ENCODE measurements at regions not wholly inside any gene's neighbourhood (a gene's known extent, or its start where the extent isn't known, plus 50 kb on each side); places are given as distances from the start of the nearest gene placed in this dataset.

GRCh38 chr10:55497893-55498499, 697.0 kb upstream of the PCDH15 start:
- no peak for DNase-seq
- Histone ChIP-seq H3K27ac (ENCODE audit: low read depth in 2 of 2, low read length in 2 of 2) (no peak overlapping the region), H3K36me3 (ENCODE audit: control insufficient read depth in 2 of 3, insufficient read depth in 3 of 3, low read length in 3 of 3) (no peaks in the 10 kb centered on the region), H3K27me3 (ENCODE audit: control insufficient read depth, insufficient read depth, low read length) (no peaks in the 10 kb centered on the region), H3K9ac (ENCODE audit: low read length in 3 of 3) (no peak overlapping the region), H3K9me3 (ENCODE audit: control insufficient read depth in 2 of 3, insufficient read depth in 1 of 3, low read length in 3 of 3) (no peaks in the 10 kb centered on the region), H3K4me1 (ENCODE audit: control insufficient read depth in 2 of 3, insufficient read depth in 2 of 3, low read depth in 1 of 3, low read length in 3 of 3) (no peaks in the 10 kb centered on the region), H3K4me3 (ENCODE audit: low read length in 3 of 3) (no peak overlapping the region)
- intact Hi-C loops (cut with DNase I), result no loop called here
- TF ChIP-seq, protein P1, sequence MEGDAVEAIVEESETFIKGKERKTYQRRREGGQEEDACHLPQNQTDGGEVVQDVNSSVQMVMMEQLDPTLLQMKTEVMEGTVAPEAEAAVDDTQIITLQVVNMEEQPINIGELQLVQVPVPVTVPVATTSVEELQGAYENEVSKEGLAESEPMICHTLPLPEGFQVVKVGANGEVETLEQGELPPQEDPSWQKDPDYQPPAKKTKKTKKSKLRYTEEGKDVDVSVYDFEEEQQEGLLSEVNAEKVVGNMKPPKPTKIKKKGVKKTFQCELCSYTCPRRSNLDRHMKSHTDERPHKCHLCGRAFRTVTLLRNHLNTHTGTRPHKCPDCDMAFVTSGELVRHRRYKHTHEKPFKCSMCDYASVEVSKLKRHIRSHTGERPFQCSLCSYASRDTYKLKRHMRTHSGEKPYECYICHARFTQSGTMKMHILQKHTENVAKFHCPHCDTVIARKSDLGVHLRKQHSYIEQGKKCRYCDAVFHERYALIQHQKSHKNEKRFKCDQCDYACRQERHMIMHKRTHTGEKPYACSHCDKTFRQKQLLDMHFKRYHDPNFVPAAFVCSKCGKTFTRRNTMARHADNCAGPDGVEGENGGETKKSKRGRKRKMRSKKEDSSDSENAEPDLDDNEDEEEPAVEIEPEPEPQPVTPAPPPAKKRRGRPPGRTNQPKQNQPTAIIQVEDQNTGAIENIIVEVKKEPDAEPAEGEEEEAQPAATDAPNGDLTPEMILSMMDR (IDR thresholded peaks at IDR 0.05; ENCODE audit: borderline replicate concordance, extremely low read depth, insufficient read depth), result no peak
- no peak for FAIRE-seq

- TF ChIP-seq, protein P1 (IDR thresholded peaks at IDR 0.05; ENCODE audit: borderline replicate concordance, extremely low read depth, insufficient read depth), result no peak
- no peaks in the 10 kb centered on the region for H3K9me3 ChIP-seq (ENCODE audit: control insufficient read depth in 2 of 3, insufficient read depth in 1 of 3, low read length in 3 of 3)
- DNase-seq, result no peak
- H3K9ac ChIP-seq (ENCODE audit: low read length in 3 of 3), result no peak overlapping the region
- H3K4me3 ChIP-seq (ENCODE audit: low read length in 3 of 3), result no peak overlapping the region
- no peaks in the 10 kb centered on the region for H3K4me1 ChIP-seq (ENCODE audit: control insufficient read depth in 2 of 3, insufficient read depth in 2 of 3, low read depth in 1 of 3, low read length in 3 of 3)
- intact Hi-C loops (cut with DNase I), result no loop called here
- FAIRE-seq, result no peak
- H3K27ac ChIP-seq (ENCODE audit: low read depth in 2 of 2, low read length in 2 of 2), result no peak overlapping the region
- no peaks in the 10 kb centered on the region for H3K36me3 ChIP-seq (ENCODE audit: control insufficient read depth in 2 of 3, insufficient read depth in 3 of 3, low read length in 3 of 3)
- no peaks in the 10 kb centered on the region for H3K27me3 ChIP-seq (ENCODE audit: control insufficient read depth, insufficient read depth, low read length)
Observed at GRCh38 chr10:55495555-55495954, 694.5 kb upstream of the PCDH15 start.

GRCh38 chr10:55491712-55492111, 690.7 kb upstream of the PCDH15 start:
- no peak for FAIRE-seq
- no peak for DNase-seq
- Histone ChIP-seq H3K9me3 (ENCODE audit: control insufficient read depth in 2 of 3, insufficient read depth in 1 of 3, low read length in 3 of 3) (no peaks in the 10 kb centered on the region), H3K27ac (ENCODE audit: low read depth in 2 of 2, low read length in 2 of 2) (no peak overlapping the region), H3K4me1 (ENCODE audit: control insufficient read depth in 2 of 3, insufficient read depth in 2 of 3, low read depth in 1 of 3, low read length in 3 of 3) (no peaks in the 10 kb centered on the region), H3K4me3 (ENCODE audit: low read length in 3 of 3) (no peak overlapping the region), H3K9ac (ENCODE audit: low read length in 3 of 3) (no peak overlapping the region), H3K27me3 (ENCODE audit: control insufficient read depth, insufficient read depth, low read length) (no peaks in the 10 kb centered on the region), H3K36me3 (ENCODE audit: control insufficient read depth in 2 of 3, insufficient read depth in 3 of 3, low read length in 3 of 3) (no peaks in the 10 kb centered on the region)
- intact Hi-C loops (cut with DNase I), result no loop called here
- TF ChIP-seq, protein P1 (IDR thresholded peaks at IDR 0.05; ENCODE audit: borderline replicate concordance, extremely low read depth, insufficient read depth), result no peak

GRCh38 chr10:55485827-55486226, 684.8 kb upstream of the PCDH15 start:
- Histone ChIP-seq H3K4me1 (ENCODE audit: control insufficient read depth in 2 of 3, insufficient read depth in 2 of 3, low read depth in 1 of 3, low read length in 3 of 3) (no peaks in the 10 kb centered on the region), H3K36me3 (ENCODE audit: control insufficient read depth in 2 of 3, insufficient read depth in 3 of 3, low read length in 3 of 3) (no peaks in the 10 kb centered on the region), H3K9me3 (ENCODE audit: control insufficient read depth in 2 of 3, insufficient read depth in 1 of 3, low read length in 3 of 3) (peaks cover 0 to 5% (median 0%) of the 10 kb centered on the region in 3 donors), H3K9ac (ENCODE audit: low read length in 3 of 3) (no peak overlapping the region), H3K27ac (ENCODE audit: low read depth in 2 of 2, low read length in 2 of 2) (no peak overlapping the region), H3K27me3 (ENCODE audit: control insufficient read depth, insufficient read depth, low read length) (no peaks in the 10 kb centered on the region), H3K4me3 (ENCODE audit: low read length in 3 of 3) (no peak overlapping the region)
- intact Hi-C loops (cut with DNase I), result no loop called here
- FAIRE-seq (no peak), DNase-seq (no peak)
- TF ChIP-seq, protein P1 (IDR thresholded peaks at IDR 0.05; ENCODE audit: borderline replicate concordance, extremely low read depth, insufficient read depth), result no peak

Measured in kidney (tissue), 13 donors.